IPS-NIHi7 (cell line): ENCODE measurements at regions not wholly inside any gene's neighbourhood (a gene's known extent, or its start where the extent isn't known, plus 50 kb on each side); places are given as distances from the start of the nearest gene placed in this dataset.

Source experiments
- DNase-seq: peaks from one replicate; pipeline ENCODE4 v3.0.0; 2012; ENCODE audit warnings: mixed read lengths; ENCODE audit errors: extremely low spot score

DNA sequence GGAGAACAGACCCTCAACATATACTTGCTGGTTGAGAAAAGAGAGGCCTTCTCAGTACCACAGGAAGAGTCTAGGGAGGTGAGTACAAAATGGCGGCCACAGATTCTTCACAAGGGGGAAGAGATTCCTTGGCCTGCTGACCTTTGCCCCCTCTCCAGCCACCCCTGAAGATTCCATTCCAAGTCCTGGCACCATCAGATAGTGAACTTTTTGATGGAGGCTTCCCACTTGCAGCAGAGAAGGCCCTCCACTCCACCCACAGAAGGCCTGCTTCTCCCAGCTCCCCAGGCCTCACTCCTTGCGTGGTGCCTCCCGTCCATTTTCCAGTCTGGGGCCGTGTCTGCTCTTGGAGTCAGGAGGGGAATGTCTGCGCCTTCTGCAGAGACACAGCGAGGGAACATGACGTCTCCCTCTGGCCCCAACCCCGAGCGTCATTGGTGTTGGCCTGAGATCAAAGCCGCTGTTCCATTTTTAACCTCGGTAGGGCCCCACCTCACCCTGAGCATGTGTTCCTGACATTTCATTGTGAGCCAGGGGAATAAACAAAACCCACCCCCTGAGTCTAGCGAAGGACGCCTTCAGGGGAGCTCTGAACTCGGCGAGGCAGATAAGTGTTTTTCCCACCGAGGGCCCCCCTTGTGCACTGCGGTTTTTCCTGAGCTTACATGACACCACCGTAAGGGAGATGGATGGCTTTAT, 268.7 kb upstream of the TBX3 start:
- no peak for DNase-seq

DNA sequence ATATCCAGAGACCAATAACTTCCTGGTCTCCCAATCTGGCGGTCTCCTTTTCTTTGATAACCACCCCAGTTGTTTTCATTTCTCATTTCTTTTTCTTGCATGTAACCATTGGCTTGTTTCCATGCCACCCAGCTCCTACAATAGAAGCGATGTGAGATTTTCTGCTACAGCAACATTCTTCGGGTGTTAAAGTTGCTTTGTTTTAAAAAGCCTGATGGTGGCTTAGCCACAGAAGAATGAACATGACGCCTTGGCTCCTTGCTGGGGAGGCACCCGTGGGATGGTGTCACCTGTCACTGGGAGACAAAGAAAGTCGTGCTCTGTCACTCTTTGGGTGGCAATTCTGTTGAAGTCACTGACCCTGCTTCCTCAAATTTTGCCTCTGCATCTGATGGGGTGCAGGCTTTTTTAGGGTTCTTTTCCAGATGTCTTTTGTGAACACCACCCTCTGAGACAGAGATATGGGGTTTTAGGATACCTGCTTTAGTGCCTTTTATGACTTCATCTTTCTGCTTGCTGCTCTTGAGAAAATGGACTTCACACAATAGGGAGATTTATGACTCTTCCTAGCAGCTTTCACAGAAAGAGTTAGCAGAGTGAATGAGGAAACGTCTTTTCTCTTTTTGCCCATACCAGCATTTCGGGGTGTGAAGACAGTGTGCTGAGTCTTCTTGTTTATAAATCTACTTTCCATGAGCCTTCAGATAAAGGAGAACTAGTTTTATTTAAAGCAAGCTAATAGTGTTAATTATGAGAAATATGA, 265.3 kb upstream of the TBX3 start:
- no peak for DNase-seq

DNA sequence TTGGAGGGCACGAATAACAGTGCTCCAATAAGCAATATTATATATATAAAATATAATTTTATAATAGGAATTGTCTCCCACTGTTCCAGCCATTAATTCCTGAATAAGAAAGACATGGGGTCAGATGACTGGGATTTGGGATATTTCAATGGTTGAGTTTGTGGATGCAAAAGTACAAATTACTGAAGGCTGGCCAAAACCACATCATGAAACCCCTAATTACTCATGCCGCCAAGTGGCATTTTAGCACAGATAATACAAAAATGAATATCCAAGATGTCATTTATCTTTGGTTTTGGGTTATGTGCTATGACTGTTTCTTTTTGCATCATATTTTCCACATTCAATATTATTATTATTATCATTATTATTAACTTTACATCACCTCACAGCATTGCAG, 261.4 kb upstream of the TBX3 start:
- no peak for DNase-seq

DNA sequence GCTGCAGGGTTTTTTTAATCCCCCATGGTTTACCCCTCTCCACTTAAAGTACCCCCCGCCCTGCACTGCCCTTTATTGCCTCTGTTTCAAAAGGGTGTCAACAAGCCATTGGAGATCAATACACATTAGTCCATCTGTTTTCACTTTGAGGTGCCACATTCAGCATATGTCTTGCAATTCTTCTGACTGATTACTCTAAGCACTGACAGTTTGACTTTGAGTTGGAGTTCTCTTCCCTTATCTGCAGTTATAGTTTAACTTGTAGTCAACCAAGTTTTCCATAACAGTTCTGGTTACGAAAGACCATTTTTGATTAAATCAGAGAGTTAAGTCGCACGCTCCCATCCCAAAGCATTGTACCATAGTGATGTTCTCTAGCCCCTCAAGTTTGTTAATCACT, 260.8 kb upstream of the TBX3 start:
- DNase-seq: no peak

DNA sequence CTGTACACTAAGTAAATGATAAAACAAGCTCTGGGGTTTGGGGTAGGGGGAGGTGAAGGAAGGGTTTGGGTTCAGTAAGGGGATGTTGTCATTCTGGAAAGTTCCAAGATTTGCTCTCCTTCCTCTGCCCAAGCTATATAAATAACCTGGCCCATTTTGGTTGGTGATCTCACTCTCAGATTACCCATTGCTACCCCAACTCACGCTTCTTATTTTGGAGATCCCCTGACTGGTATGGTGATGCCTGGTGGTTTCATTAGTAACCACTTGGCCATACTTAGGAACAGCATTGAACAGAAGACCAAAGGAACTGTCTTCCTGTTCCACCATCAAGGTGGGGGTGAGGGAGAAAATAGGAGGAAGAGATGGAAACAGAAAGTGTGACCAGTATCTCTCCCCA, 259.6 kb upstream of the TBX3 start:
- DNase-seq: no peak

DNA sequence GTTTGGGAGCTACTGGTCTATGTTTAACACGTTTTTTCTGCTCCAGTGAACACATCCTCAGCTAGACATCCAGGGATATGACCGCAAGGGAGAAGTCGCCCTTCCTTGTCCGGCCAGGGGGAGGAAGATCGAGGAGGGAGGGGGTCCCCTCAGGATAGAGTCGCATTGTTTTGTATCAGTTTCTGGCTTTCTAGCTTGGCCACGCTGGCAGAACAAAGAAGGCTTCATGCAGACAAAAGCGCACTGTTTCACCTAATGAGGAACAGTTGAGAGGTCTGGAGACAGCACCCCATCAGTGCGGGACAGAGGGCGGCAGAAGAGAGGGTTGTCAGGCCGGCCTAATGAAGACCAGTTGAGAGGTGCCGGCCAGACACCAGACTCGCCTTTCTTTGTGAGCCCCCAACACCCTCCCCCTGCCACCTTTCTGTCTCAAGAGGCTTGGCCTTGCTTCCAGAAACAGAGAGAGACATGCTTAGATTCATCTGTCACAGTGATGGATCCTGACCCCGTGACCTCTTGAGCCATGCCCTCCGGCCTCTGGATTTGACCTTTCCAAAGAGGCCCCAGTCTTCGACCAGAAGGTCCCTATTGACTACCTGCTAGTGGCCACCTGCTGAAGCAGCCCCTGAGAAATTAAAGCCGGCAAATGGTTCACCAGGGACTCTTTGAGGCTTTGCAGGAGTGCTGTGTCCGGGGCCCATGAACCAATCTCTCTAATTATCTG, 254.7 kb upstream of the TBX3 start:
- no peak for DNase-seq

DNA sequence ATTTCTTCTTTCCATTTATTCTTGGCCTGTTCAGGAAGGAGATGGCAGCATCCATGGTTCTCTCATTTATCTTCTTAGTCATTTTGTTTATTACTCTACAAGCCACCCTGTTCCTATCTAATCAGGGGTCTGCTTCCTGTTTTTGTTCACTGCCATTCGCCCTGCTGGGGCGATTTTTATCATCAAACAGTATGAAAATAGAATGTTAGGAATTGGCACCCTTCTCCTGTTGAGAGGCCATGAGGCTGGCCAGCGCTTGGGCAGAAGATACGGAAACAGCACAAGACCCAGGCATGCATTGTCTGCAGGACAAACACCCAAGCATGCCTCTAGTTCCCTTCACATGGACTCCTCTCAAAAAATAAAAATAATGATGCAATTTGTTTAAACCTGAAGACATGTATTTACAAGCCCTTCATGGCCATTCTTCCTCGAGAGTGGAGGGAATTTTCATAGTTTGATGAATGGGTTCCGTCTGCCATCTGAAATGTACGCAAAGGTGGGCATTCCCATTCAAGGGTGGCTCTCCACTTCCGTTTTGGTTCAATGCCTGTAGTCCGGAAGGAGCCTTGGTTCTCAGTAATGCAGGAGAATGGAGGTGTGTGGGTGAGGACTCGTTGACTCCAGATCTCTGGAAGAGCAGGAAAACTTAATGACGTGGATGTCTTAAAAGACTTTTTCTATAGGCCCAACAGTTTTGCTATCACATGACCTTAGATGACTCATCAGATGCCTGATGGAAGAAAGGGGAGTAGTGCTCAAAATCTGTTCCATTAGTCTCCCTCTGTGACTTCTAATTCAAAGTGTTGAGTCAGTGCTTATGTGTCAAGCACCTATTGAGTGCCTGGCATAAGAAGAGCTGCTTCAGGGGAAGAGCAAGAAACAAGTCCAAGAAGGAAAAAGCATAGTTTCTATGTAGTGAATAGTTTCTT, 252.4 kb upstream of the TBX3 start:
- no peak for DNase-seq

DNA sequence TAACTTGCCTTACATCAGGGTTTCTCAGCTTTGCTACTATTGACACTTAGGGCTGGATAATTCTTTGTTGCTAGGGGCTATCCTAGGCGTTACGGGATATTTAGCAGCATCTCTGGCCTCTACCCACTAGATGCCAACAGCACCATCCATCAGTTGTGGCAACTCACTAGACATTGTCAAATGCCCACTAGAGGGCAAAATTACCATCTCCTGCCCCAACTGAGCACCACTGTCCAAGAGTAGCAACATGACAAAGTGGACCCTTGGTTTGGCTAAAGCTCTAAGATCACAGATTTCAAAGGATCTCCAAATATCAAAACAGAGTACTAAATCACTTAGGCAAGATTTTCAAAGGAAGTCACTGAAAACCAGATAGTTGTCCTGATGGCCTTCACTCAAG, 251.7 kb upstream of the TBX3 start:
- DNase-seq: no peak

DNA sequence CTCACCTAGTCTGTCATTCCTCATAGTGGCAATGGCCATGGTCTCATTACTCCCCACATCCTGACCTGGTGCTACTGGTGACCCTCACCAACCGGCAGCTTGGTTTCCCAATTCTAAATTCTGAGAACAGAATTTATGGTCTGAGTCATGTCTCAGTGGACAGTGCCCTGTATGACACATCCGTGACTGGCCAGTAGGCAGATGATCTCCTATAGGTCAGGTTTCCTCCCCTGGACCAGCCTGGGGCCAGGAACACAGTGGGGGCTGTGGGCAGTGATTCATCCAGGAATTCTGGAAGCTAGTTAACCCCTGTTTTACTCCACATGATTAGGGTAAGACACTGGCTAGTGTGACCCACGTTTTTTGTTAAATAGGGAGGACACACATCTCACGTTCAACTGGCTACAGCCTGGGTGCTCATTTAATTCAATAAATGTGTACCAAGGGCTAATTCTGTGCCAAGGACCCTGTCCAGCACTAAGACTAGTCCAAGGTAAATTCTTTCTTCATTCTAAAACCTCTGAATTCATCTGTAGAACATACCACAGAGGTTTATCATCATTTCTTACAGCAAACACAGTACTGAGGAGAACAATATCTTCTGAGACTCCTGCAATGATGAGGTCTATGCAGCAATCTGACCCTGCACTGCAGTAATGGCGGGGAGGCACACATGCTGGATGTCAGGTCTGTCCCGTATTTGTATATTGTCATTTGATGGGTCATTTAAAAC, 249.6 kb upstream of the TBX3 start:
- DNase-seq: peak; percentile 30

DNA sequence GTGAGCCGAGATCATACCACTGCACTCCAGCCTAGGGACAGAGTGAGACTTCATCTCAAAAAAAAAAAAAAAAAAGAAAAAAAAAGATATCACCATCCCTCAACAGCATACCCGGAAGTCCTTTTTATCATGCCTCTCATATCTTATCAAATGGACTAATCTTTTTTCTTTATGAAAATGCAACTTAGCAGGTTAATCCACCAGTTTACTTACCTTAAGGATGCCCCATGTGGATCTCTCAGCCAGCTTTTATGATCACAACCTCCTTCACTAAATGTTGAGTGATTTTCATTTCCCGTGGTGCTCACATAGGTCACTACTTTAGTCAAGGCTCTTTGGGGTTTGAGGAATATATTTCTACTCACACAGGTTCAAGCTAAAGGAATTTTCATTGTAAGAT, 248.8 kb upstream of the TBX3 start:
- no peak for DNase-seq

DNA sequence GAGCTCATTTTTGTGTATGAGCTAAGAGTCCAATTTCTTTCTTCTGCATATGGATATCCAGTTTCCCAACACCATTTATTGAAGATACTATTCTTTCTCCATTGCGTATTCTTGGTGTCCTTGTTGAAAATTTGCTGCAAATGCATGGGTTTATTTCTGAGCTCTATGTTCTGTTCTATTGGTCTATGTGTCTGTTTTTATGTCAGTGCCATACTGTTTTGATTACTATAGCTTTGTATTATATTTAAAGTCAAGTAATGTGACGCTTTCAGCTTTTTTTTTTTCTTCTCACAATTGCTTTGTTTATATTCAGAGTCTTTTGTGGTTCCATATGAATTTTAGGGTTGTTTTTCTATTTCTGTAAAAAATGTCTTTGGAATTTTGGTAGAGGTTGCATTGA, 247.1 kb upstream of the TBX3 start:
- no peak for DNase-seq

DNA sequence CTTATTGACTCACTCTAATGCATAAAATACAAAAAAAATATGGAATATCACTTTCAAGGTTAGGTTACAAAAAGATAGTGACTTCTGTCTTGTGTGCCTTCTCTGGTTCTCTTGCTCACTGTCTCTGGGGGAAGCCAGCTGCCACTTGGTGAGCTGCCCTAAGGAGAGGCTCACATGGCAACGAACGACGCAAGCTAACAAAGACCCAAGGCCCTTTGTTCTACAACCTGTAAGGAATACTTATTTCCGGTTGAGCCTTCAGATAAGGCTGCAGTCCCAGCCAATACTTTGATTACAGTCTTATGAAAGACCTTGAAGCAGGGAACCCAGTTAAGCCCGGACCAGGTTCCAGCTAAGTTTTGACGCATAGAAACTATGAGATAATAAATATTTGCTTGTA, 242.4 kb upstream of the TBX3 start:
- no peak for DNase-seq

DNA sequence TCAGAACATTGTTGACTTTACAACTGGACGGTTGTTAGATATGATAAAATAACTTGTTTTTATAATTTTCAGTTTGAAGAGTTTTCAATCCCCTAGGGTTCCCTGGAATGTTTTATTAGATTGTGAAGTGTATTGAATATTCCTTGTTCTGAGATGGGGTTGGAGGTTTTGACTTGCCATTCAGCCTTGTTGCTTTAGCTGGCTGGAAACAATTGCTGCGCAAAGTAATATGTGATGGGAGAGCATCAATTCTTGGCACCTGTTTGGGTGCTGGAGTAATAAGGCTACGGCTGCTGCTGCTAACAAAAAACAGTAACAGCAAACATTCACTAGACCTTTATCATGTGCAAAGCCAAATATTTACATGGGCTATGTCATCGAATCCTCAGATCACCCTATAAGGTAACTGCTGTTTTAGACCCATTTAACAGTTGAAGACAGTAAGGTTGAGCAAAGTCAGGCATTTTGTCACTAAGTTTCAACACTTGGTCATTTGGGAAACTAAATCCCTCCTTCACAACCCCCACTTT, 241.0 kb upstream of the TBX3 start:
- no peak for DNase-seq

DNA sequence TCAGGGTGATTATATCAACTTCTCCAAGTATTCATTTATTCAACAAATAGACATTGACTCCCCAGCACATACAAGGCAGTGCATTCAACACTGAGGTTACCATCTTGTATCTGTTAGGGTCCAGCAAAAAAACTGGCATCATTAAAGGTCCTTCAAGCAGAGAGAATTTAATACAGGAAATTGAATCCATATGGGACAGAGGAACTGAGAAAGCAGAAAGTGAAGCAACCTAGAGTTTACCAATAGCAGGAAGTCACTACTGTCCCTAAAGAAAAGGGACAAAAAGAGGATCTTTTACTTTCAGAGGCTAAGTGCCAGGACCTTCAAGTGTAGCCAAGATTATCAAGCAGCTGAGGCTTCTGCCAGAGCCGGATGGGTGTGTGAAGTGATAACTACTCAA, 237.8 kb upstream of the TBX3 start:
- no peak for DNase-seq

DNA sequence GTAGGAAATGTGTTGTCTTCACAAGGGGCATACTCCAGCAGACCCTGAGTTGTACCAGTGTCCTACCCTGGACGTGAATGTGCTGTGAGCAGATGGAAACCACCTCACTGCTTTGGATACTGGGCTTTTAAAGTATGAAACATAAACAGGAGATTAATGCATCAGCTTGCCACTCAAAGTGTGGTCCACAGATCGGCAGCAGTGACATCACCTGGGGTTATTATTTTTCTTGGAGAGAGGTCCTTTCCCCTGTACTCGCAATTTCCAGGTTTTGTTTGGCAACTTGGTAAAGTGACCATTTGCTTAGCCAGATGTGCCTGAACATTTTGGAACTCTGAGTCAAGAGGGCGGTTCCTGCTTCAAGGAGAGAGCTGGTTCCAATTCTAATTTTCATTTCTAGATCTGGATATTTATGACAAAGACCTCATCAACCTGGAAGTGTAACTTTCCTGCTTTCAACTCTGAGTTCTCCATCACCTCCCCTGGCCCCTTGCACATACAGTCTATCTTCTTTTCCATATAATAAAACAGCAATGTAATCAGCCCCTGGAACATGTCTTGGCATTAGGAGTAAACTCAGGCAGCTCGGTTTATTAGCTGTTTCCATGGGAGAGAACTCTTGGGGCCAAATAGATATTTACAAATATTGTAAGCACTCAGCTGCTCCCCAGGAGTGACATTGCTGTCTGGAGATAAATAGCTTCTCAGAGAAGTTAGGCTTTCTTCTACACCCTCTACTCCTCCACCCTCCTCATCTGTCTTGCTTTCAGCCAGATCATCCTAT, 237.0 kb upstream of the TBX3 start:
- no peak for DNase-seq

DNA sequence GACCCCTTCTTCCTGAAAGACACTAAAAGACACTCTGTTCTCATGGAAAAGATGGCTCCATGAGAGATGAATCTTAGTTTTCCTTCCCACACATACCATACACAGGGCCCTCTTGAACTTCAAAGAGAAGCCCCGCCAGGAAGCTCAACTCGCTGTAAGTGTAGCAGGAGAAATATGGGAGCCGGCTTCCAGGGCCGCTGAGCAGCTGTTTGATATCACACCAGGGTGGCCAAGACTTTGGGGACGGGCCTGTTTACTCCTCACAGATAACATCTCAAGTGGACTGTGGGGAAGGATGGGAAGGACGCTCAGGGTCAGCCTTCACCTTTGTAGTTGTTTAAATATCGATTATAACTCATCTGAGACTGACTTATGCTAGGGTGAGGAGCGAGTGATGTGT, 235.5 kb upstream of the TBX3 start:
- DNase-seq: no peak

DNA sequence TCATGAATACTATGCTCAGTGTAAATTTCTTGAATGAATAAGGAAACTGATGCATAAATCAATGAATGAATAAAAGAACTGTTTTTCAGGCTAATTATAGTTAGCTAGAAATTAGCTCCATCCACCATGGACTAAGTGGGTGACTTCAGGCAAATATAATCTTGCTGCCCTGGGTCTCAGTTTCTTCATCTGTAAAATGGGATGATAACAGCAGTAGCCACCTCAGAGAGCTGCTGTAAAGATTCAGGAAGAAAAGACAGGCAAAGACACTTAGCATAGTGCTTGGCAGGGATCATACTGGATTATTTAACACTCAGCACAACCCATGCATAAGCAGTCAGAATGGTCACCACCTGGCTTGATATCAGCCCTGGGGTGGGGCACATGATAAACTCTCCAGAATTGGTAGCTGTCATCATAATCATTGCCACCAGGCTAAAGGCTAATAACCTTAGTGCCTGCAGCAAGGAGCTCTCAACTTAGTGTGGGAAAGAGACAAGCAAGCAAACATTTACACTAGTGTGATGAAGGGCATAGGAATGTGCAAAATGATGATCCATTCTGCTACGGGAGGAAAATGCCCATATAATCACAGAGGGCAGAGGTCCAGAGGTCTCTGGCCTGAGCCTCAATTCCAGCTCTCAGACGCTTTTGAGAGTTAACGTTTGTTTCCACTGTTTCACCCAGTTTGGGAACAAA, 234.7 kb upstream of the TBX3 start:
- DNase-seq: no peak

DNA sequence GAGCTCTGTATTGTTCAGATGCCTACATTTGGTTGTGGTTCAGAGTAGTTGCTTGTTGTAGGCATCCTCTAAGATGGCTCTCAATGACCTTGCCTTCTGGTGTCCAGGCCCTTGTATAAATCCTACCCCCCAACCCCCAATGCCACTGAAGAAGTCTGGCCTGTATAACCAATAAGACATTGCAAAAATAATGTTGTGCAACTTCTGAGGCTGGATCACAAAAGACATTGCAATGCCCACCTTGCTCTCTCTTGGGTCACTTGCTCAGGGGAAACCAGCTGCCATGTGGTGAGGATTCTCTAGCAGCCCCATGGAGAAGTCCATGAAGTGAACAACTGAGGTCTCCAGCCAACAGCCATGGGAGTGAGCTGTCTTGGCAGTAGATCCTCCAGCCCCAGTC, 234.0 kb upstream of the TBX3 start:
- no peak for DNase-seq

DNA sequence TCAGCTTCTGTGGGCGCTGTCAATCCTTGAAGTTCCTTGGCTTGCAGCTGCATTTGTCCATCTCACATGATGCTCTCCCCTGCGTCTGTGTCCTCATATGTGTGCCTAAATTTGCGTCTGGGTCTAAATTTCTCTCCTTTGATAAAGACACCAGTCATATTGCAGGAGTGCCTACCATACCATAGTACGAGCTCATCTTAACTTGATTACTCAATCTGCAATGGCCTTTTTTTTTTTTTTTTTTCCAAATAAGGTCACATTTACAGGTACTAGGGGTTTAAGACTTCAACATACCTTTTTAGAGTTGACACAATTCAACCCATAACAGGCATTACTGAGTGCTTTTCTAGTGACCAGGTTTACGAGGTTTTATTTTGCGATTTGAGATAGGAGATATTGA, 233.3 kb upstream of the TBX3 start:
- DNase-seq: no peak

DNA sequence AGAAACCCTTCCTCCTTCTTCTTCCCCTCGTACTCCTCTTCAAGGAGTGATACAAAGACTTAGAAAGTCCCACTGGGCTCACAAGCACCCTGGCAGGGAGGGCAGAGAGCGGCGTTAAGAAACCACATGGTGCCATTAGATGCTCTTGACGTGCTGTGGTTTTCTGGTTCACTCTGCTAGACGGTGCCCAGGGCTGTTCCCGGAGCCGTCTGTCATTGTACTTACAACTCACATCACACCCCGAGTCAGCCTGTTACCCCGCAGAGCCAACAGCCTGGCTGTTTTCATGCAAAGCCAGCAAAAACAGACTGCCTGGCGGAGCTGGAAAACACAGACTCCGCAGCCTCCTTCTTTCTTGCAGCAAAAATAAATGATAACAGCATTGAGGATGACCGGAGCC, 232.6 kb upstream of the TBX3 start:
- DNase-seq: no peak
